ENCODE measurements at regions not wholly inside any gene's neighbourhood (a gene's known extent, or its start where the extent isn't known, plus 50 kb on each side); places are given as distances from the start of the nearest gene placed in this dataset.

DNA sequence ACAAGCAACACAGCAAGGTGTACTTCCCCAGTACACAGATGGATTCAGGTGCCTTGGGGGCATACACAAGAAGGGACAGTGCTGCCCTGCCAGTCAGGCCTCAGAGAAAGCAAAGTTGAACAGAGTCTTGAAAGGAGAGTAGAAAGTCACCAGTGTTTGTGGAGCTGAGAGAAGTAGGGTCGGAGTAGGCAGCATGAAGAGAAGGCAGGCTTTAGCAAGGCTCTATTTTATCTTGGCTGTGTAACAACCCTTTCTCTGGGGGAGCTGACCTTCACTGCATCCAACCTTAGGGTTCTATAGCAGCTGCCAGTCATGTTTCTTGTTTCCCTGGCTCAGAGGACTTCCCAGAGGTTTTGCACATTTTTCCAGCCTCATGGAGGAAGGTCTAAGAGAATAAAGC, 77.4 kb upstream of the BLID start:
- DNase-seq: no peak

DNA sequence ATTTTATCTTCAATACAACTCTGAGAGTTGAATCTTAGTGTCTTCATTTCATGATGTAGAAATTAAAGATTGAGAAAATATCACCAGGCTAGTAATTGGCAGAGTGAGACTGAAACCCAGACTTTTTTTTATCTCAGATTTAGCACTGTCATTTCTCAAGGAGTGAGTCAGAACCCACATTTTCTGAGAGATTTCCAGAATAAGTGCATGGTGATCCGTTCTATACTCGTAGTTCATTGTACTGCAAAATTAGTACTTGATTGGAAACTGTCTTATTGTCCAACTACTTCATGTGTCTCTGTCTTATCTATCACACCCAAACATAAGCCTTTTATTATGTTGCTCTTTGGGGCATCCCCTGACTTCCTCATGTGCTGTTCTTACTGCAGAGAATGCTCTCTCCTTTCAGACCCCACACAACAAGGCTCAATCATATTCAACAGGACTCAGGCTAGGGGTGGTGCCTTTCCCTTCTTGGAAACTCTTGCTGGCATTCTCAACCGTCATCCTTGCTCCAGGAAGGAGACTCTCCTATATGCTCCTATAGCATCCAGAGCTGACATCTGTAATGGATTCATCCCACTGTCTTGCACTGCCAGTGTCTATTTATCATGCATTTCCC, 76.7 kb upstream of the BLID start:
- DNase-seq: no peak

DNA sequence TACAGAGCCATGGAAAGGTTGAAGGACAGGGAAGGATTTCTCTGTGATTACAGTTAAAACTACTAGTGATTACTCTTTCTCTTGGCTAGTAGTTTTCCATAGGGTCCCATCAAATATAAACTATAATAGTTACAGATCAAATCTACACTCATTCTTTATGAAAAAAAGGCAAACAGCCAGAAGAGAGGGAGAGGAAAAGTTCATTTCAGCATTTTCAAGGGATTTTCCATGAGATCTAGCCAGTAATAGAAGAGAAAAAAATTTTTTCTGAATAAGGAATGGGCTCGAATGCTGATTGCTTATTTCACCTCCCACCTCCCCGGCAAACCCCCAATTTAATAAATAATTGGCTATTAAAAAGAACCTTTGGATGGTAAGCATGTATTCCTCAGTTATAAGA, 74.8 kb upstream of the BLID start:
- no peak for DNase-seq

- no peak for DNase-seq
Observed at GRCh38 chr11:122189229-122189628, 73.2 kb upstream of the BLID start.

DNA sequence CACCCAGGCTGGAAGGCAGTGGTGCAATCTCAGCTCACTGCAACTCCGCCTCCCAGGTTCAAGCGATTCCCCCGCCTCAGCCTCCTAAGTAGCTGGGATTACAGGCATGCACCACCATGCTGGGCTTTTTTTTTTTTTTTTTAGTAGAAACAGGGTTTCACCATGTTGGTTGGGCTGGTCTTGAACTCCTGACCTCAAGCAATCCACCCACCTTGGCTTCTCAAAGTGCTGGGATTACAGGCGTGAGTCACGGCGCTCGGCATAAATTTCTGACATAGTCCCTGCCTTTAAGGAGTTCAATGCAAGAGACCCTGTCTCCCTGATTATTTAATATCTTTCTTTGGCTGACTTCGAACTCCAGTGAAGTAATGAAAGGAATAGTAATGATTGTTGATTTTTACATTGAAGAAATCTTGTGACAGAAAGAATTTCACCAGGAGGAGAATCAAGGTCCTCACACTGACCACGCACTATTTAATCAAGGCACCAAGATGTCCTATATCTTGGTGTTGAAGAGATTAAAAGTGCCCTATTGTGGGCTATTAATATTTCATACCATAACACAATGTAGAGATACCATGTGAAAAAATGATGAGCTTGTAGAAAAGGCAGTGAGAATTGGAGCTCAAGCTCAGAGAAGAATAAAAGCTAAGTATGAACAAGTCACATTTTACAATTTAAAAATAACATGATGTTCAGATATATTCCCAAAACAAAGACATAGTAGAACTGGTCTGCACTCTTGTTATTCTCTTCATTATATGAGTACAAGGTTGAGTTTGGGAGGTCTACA, 71.6 kb upstream of the BLID start:
- no peak for DNase-seq

- no peak for DNase-seq
Observed at GRCh38 chr11:122186439-122187080, 70.5 kb upstream of the BLID start.

GRCh38 chr11:122183933-122184332, 67.9 kb upstream of the BLID start:
- no peak for DNase-seq

DNA sequence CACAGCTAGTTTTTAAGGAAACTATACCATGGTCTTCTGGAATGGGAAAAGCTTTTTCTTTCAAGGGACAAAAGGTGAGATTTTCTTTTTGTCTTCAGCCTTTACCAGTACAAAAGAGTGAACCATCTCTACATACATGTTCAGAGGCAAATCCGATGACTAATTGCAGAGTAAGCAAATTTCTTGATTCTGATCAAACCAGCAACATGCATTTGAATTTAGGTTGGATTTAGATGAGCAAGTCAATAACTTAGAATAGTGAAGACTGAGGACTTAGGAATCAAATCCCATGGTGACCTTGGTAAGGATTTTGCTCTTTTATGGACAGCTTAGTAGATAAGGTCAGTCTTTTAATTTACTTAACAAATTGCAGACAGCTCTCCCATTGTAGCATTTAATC, 65.9 kb upstream of the BLID start:
- DNase-seq: no peak

GRCh38 chr11:122181372-122181771, 65.4 kb upstream of the BLID start:
- no peak for DNase-seq

- no peak for DNase-seq
Observed at GRCh38 chr11:122179961-122180834, 64.2 kb upstream of the BLID start.

DNA sequence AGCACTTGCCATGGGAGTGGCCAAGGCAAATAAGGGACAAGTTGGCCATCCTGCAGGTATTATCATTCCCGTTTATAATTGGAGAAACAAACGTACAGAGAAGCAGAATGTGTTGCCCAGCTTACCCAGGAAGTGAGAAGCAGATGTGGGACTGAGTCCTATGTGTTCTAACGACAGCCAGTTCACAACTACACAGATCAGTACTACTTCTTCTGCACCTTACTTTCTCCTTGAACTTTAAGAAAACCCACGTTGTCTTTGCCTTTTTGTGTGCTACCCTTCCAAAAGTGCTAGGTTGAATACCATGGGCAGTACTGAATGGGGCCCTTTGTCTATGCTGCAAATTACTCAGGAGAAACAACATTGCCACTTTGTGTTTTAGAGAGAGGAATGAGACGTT, 62.8 kb upstream of the BLID start:
- DNase-seq: no peak

- DNase-seq: no peak
Observed at GRCh38 chr11:122177238-122177637, 61.2 kb upstream of the BLID start.

GRCh38 chr11:122176651-122177050, 60.6 kb upstream of the BLID start:
- no peak for DNase-seq

DNA sequence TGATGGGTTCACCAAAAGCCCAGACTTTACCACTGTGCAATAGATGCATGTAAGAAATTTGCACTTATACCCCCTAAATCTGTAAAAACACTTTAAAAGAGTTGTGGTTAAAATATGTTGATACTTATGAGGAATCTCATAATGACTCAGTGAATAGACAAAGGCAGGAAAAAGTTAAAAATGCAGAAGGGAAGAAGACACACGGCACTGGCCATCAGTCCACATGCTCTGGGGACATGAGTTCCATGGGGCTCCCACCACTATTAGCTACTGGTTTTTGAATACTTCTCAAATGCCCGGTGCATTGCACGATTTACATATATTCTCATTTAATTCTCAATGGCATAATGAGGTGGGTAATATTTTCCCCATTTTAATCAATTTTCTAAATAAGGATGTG, 59.3 kb upstream of the BLID start:
- DNase-seq: no peak

GRCh38 chr11:122173587-122173986, 57.6 kb upstream of the BLID start:
- DNase-seq: no peak

GRCh38 chr11:122173074-122173450, 57.0 kb upstream of the BLID start:
- DNase-seq: no peak

DNA sequence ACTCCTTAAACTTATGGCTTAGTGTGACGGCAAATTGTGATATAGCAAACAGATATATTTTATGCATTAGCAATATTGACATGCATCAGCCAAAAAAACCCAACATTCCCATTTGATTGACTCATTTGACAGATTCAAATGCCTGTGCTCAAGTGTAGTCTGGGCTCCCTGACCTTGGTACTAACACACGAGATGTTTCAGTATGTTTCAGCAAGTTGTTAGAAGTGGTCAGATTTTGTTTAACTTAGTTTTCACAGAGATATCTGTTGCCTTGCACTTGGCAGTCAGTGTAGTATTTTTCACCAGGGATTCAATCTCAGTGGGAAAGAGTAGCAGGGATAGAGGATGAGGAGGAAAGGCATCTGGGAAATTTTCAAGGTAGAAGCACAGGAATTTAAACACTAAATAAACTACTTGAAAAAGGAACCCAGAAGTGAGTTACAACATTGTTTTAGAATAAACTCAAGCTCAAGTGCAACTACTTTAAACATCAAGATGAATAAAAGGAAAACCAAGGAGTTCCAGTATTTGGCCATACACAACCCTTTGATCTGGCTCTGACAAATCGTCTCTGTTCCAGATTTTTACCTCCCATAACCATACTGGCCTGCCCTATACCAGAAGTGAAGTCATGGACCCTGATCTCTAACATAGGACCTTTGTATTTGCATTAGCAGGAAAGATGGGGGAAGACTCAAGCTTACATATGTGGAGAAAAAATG, 56.5 kb upstream of the BLID start:
- no peak for DNase-seq

- no peak for DNase-seq
Observed at GRCh38 chr11:122170815-122171475, 54.9 kb upstream of the BLID start.

DNA sequence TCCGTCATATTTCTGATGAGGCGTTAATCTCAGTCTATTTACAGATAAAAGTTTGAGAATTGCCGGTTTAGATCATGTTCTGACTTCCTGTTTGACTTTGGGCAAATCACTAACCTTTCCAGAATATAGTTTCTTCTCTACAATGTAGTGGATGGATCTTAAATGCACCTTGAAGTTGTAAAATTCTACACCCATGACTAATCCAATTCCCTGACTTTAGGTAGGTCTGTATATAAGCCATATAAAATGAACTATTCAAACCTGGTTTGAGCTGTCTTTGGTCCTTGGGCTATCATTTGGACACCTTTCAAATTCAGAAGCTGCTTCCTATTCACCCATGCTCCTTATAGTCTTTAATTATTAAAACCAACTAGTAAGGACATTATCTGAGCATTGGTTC, 52.2 kb upstream of the BLID start:
- DNase-seq: no peak

GRCh38 chr11:122167100-122167499, 51.1 kb upstream of the BLID start:
- no peak for DNase-seq

DNA sequence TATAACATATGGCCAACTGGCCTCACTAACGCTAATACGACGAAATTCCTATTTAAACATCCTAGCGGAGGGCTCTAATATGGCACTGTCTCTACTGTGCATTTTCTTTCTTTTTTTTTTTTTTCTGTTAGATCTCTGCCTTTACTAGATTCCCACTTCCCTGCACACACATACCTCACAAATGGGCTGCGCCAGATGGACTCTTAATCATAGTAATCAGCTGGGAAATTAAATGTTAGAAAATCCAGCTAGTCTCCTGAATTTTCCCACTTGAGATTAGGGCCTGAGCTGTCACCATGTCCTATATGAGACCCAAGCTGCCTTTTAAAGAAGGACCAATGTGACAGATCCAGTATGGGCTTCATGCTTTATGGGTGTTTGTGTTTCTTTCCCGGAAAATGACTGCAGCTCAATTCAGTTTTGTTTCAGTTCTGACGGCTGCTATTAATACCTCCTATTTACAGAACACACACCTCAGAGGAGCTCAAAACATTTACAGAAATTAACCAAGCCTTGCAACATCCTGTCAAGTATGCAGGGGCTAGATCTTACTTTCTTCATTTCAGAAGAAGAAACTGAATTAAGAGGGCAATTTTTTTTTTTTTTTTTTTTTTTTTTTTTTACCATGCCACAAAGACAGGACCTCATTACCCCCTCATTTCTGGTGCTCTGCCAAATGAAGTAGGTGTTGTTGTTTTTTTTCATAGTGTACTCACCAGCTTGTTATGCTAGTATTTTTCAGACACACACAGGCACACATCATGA, 49.8 kb upstream of the BLID start:
- peak; percentile 45 for DNase-seq
